GM19438 (cell line): ENCODE measurements at regions not wholly inside any gene's neighbourhood (a gene's known extent, or its start where the extent isn't known, plus 50 kb on each side); places are given as distances from the start of the nearest gene placed in this dataset.

Experiments used
- ATAC-seq: cut with Tn5 transposase; IDR thresholded peaks from one replicate; pipeline ENCODE4 v1.9.1; 2021; ENCODE audit warnings: low read depth; ENCODE audit not compliant: unreplicated experiment

GRCh38 chr20:7723284-7723683 is 217.0 kb downstream of the HAO1 start:
- no peak for ATAC-seq

GRCh38 chr20:7728338-7728737 is 211.9 kb downstream of the HAO1 start:
- ATAC-seq: no peak

GRCh38 chr20:7734216-7734615 is 206.0 kb downstream of the HAO1 start:
- ATAC-seq: no peak

DNA sequence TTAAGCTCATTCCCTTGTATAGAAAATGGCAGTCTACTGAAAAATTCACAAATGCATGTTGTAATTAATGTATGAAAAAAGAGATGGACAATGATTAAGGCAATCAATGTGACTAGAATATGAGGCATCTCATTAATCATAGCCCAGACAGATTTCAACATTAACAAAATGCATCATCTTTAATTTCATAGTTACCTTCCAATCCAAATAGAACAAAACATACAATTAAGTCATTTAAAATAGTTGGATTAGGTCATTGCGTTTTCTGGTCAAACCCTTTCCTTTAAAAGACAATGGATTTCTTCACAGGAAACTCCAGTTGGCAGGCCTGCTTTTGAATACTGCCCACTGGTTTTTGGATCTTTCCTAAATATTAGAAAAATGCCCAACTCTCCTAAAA is 203.9 kb downstream of the HAO1 start:
- no peak for ATAC-seq

DNA sequence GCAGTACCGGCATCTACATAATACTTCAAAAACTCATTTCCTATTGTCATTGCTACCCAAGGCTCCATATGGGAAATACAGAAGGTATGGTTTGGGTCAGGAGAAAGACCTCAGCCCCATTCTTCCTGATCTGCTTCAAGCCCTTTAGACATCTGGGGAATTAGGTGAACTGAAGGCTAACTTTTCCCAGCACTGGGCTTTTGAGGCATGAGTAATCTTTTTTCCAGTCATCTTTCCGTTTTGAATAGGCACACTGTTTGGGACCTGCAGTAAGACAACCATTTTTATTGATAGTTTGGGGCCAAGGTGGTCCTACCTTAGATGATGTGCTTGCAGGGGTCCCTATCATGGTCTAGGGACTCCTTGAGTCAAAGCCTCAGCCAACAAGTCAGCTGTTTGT is 198.4 kb downstream of the HAO1 start:
- ATAC-seq: no peak

- ATAC-seq: no peak
Measured at GRCh38 chr20:7742479-7742878, 197.8 kb downstream of the HAO1 start.

GRCh38 chr20:7744411-7744810 is 195.8 kb downstream of the HAO1 start:
- ATAC-seq: no peak

- ATAC-seq: no peak
Measured at GRCh38 chr20:7748624-7749023, 191.6 kb downstream of the HAO1 start.

DNA sequence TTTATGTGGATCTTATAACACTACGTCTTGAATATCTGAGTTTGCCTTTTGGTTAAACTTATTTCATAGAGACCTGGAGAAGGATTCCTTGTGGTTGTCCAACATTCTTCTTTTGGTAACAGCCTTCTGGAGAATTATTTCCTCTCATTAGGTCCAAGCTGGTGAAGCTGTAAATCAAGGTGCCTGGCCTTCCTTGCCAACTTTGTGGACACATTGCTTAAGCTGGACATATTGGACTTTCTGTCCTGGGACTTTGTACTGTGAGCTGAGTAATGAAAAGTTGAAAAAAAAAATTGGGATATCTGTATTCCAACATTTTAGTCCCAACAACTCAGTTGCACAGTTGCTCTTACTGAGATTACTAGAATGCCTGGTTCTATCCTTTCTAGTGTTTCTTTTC is 186.2 kb downstream of the HAO1 start:
- no peak for ATAC-seq

DNA sequence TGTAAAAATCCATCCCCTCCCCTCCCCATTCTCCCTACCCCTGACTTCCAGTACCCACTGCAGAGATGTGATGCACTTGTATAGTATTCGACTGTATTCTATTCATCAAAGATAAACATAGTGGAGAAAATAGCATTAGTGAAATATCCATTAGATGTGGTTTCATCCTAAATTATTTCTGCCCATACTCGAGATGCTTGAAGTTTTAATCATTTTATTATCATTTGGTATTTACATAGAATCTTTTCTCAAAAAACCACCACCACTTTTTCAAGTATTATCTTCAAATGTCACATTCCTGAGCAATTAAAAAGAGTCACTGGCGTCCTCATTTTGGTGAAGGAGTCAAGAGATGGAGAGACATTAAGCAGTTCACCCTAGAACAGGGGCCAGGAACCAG is 181.9 kb downstream of the HAO1 start:
- ATAC-seq: no peak

- no peak for ATAC-seq
Measured at GRCh38 chr20:7760247-7761031, 179.8 kb downstream of the HAO1 start.

DNA sequence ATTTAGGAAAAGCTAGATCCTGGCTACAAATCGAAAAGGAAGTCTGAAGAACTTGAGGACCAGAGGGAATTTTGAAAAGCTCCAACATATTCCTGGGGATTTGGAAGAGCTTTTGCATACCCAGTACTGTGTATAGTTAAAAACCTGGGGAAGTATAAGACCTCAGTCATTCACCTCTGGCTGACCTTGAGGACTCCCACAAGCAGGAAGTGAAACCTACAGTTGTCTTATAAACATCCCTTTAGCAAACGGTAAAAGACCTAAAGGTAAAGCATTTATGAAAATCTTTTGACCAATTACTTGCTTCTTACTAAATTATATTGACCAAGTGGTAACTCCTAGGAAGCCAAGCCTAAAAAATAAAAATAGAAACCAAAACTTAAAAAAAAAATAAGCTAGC is 175.0 kb downstream of the HAO1 start:
- ATAC-seq: peak; percentile 95

DNA sequence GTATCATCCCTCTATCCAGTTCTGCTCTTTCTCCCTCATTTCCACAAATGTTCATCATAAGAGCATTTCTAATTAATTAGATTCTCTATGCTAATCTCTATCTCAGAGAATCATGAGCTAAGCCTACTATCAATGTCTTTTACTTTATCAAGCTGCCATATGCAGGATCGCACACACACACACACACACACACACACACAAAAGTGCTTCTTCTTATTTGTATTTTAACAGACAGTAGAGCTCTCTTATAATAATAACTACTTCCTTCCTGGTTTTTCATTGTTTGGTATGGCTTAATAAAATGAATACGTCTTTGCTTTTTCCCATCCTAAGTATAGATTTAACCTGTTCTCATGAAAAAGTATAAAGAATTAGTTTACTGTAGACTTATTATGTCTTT is 170.2 kb downstream of the HAO1 start:
- no peak for ATAC-seq

DNA sequence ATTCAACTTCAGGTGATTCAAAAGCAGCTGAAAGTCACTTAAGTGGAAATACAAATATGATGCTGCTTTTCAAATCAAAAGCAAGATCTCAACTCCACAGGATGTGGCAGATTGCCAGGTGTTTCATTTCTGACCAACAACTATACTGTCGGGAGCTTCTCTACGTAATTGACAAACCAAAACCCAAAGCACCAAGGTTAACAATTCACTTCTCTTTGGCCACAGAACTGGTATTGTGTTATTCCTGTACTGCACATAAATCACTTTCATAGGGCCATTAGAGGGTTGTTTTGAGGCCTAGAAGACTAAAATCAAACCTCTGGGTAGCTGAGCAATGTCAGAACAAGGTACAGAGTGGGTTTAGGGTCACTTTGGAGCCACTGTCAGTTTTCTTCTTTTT is 169.7 kb downstream of the HAO1 start:
- ATAC-seq: peak; percentile 98

DNA sequence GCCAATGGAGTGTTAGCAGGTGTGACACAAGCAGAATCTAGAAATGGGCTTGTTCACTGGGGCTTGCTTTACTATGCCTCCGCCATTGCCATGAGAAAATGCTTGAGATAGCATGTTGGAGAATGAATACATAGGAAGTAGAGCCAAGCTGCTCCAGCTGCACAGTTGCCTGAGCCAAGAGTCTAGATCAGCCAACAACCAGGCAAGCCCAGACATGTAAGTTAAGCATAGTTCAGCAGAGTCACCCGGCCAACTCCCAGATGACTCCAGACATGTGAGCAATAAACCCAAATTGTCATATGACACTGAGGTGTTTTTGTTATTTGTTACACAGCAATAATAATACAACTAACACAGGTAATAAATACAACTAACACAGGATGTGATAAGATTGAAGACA is 167.9 kb downstream of the HAO1 start:
- no peak for ATAC-seq

- ATAC-seq: no peak
Measured at GRCh38 chr20:7773511-7773910, 166.7 kb downstream of the HAO1 start.

DNA sequence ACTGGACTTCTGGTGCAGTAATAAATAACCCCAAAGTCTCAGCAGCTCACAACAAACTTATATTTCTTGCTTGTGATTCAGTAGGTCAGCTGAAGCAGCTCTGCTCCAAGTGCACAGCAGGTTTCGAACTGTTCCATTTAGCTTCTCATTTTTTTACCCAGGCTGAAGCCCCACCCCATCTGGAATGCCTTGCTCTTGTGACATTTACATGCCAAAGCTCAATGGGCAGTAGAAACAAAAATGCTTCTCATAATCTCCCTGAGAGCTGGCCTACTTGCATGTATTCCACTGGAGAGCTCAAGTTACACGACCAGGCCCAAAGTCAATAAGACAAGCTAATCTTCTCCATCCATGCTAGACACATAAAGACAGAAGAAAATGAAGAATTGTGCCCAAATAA is 165.2 kb downstream of the HAO1 start:
- no peak for ATAC-seq

GRCh38 chr20:7776148-7776547 is 164.1 kb downstream of the HAO1 start:
- no peak for ATAC-seq

GRCh38 chr20:7790189-7790588 is 150.1 kb downstream of the HAO1 start:
- no peak for ATAC-seq

GRCh38 chr20:7792150-7792869 is 147.9 kb downstream of the HAO1 start:
- ATAC-seq: no peak

DNA sequence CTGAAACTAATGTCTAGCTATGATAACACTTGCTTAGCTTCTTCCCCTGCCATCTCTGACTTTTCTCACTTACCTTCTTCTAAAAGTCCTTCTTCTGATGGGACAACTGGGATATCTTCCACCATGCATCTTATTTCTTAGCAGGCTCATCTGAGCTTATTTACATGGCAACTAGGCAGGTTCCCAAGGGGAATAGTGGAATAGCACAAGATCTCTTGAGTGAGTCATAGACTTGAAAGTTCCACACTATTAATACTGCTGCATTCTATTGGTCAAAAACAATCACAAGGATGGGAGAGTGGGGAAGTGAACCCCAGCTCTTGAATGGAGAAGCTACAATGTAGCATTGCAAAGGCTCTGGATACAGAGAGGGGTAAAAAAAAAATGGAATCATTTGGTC is 142.1 kb downstream of the HAO1 start:
- no peak for ATAC-seq

GRCh38 chr20:7799862-7800261 is 140.4 kb downstream of the HAO1 start:
- no peak for ATAC-seq
